Stimulated activated CD4-positive, alpha-beta T cell treated with anti-CD3 and anti-CD28 coated beads, Interleukin-2, amount 100 ng/mL, for 24 hours (primary cell): ENCODE measurements at regions not wholly inside any gene's neighbourhood (a gene's known extent, or its start where the extent isn't known, plus 50 kb on each side); places are given as distances from the start of the nearest gene placed in this dataset.

ENCODE experiments used
- DNase-seq, 2 donors: peaks; one replicate each; pipeline ENCODE4 v3.0.0-alpha.2; 2020

- DNase-seq: no peak
Observed at GRCh38 chr6:98485593-98485992, 348.8 kb upstream of the POU3F2 start.

- DNase-seq: no peak
Observed at GRCh38 chr6:98486057-98486456, 348.3 kb upstream of the POU3F2 start.

- no peak for DNase-seq
Observed at GRCh38 chr6:98487612-98488011, 346.8 kb upstream of the POU3F2 start.

GRCh38 chr6:98498144-98498775 is 336.1 kb upstream of the POU3F2 start:
- DNase-seq: no peak

- DNase-seq: no peak
Observed at GRCh38 chr6:98498866-98499265, 335.5 kb upstream of the POU3F2 start.

GRCh38 chr6:98514073-98514720 is 320.2 kb upstream of the POU3F2 start:
- DNase-seq: no peak

GRCh38 chr6:98514796-98515195 is 319.6 kb upstream of the POU3F2 start:
- DNase-seq: no peak

GRCh38 chr6:98516206-98516605 is 318.2 kb upstream of the POU3F2 start:
- DNase-seq: no peak

- DNase-seq: no peak
Observed at GRCh38 chr6:98516866-98517265, 317.5 kb upstream of the POU3F2 start.

GRCh38 chr6:98525860-98526259 is 308.5 kb upstream of the POU3F2 start:
- no peak for DNase-seq

- DNase-seq: no peak
Observed at GRCh38 chr6:98526465-98526864, 307.9 kb upstream of the POU3F2 start.

- DNase-seq: no peak
Observed at GRCh38 chr6:98529364-98529763, 305.0 kb upstream of the POU3F2 start.

GRCh38 chr6:98530732-98531131 is 303.6 kb upstream of the POU3F2 start:
- no peak for DNase-seq

GRCh38 chr6:98532004-98532403 is 302.4 kb upstream of the POU3F2 start:
- no peak for DNase-seq

- DNase-seq: no peak
Observed at GRCh38 chr6:98539741-98540140, 294.6 kb upstream of the POU3F2 start.

GRCh38 chr6:98546376-98546775 is 288.0 kb upstream of the POU3F2 start:
- no peak for DNase-seq

GRCh38 chr6:98547151-98547550 is 287.2 kb upstream of the POU3F2 start:
- DNase-seq: no peak

- no peak for DNase-seq
Observed at GRCh38 chr6:98547634-98548033, 286.7 kb upstream of the POU3F2 start.

GRCh38 chr6:98548301-98548700 is 286.1 kb upstream of the POU3F2 start:
- DNase-seq: no peak

- no peak for DNase-seq
Observed at GRCh38 chr6:98560418-98560817, 274.0 kb upstream of the POU3F2 start.

- no peak for DNase-seq
Observed at GRCh38 chr6:98560841-98561240, 273.5 kb upstream of the POU3F2 start.

GRCh38 chr6:98566126-98566525 is 268.2 kb upstream of the POU3F2 start:
- DNase-seq: no peak

GRCh38 chr6:98572579-98572978 is 261.8 kb upstream of the POU3F2 start:
- DNase-seq: no peak

GRCh38 chr6:98574984-98575383 is 259.4 kb upstream of the POU3F2 start:
- no peak for DNase-seq

- DNase-seq: no peak
Observed at GRCh38 chr6:98576791-98577190, 257.6 kb upstream of the POU3F2 start.
